ENCODE measurements at regions not wholly inside any gene's neighbourhood (a gene's known extent, or its start where the extent isn't known, plus 50 kb on each side); places are given as distances from the start of the nearest gene placed in this dataset.

- no peak for TF ChIP-seq CTCF (IDR thresholded peaks at IDR 0.05)
- no peak for TF ChIP-seq POLR2A (IDR thresholded peaks at IDR 0.05)
Measured at GRCh38 chr9:13952906-13953305, 361.0 kb downstream of the NFIB start.
